HG03442 (cell line): ENCODE measurements at regions not wholly inside any gene's neighbourhood (a gene's known extent, or its start where the extent isn't known, plus 50 kb on each side); places are given as distances from the start of the nearest gene placed in this dataset.

Experiments
- ATAC-seq: cut with Tn5 transposase; IDR thresholded peaks from one replicate; pipeline ENCODE4 v1.9.1; 2021; ENCODE audit warnings: mild to moderate bottlenecking, moderate library complexity; ENCODE audit not compliant: unreplicated experiment

DNA sequence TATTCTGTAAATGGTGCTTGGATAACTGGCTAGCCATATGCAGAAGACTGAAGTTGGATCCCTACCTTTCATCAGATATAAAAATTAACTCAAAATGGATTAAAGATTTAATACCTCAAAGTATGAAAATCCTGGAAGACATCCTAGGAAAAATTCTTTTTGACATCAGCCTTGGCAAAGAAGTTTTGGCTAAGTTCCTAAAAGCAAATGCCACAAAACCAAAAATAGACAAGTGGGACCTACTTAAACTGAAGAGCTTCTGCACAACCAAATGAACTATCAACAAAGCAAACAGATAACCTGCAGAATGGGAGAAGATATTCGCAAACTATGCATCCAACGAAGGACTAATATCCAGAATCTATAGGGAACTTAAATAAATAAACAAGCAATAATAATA, 60.3 kb upstream of the RIPPLY2 start:
- no peak for ATAC-seq

GRCh38 chr6:83781506-83781905, 71.7 kb upstream of the RIPPLY2 start:
- ATAC-seq = no peak

DNA sequence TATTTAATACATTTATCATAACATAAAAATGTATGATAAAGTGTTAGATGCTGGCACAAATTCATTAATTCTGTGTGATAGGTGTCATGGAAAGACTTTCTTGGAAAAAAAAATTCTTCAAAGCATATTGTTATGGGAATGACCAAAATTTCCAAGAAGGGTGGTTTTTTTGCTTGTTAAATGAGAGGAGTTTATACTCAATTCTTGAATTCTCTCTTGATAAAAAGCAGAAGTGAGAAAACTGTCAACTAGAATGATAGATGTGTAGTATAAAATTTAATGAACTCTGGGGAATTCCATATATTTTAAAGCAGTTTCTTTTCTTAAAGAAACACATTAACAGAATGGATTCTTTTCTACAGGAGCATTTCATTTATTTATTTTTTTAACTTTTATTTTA, 62.0 kb upstream of the SNAP91 start:
- peak; percentile 78 for ATAC-seq

- ATAC-seq = no peak
Measured at GRCh38 chr6:83769413-83769812, 60.5 kb upstream of the SNAP91 start.

DNA sequence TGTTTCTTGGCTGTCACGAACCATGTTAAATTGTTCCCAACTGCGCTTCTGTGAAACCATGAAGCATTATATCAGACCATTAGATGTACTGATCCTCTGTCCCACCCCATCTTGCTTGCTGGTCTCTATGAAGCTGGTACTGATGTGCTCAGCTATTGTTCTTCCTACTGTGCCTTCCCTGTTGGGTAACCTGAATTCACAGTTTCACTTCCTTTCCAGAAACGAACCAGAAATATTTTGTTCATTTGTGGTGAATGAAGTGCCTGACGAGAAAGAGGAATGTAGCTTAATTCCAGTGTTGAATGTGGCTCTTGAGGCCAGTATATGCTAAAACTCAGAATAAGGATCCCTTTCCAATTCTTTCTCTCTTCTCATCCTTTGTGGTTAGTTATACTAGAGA, 58.1 kb upstream of the SNAP91 start:
- ATAC-seq = no peak
